Adipocyte (in vitro differentiated cells): ENCODE measurements at regions not wholly inside any gene's neighbourhood (a gene's known extent, or its start where the extent isn't known, plus 50 kb on each side); places are given as distances from the start of the nearest gene placed in this dataset.

Source experiments
- DNase-seq: peaks from one replicate; pipeline ENCODE4 v3.0.0-alpha.2; 2015; ENCODE audit warnings: low read depth
- H3K27me3 ChIP-seq: replicated peaks from 2 replicates; pipeline ENCODE4 v1.7.0; 2013; ENCODE audit warnings: mild to moderate bottlenecking, low read length, moderate library complexity; ENCODE audit not compliant: control insufficient read depth, insufficient read depth
- H3K36me3 ChIP-seq: 2 replicates; pipeline ENCODE4 v1.7.0; 2013; ENCODE audit warnings: low read length, mild to moderate bottlenecking, moderate library complexity; ENCODE audit not compliant: control insufficient read depth, insufficient read depth, severe bottlenecking
- H3K4me1 ChIP-seq: 2 replicates; pipeline ENCODE4 v1.7.0; 2013; ENCODE audit warnings: mild to moderate bottlenecking, low read length, moderate library complexity; ENCODE audit not compliant: control insufficient read depth, insufficient read depth
- H3K4me3 ChIP-seq: 2 replicates; pipeline ENCODE4 v1.7.0; 2013; ENCODE audit warnings: mild to moderate bottlenecking, low read length, moderate library complexity
- H3K9ac ChIP-seq: 2 replicates; pipeline ENCODE4 v1.7.0; 2013; ENCODE audit warnings: mild to moderate bottlenecking, low read length, moderate library complexity
- H3K9me3 ChIP-seq: 2 replicates; pipeline ENCODE4 v1.7.0; 2013; ENCODE audit warnings: mild to moderate bottlenecking, low read length, moderate library complexity; ENCODE audit not compliant: control insufficient read depth

DNA sequence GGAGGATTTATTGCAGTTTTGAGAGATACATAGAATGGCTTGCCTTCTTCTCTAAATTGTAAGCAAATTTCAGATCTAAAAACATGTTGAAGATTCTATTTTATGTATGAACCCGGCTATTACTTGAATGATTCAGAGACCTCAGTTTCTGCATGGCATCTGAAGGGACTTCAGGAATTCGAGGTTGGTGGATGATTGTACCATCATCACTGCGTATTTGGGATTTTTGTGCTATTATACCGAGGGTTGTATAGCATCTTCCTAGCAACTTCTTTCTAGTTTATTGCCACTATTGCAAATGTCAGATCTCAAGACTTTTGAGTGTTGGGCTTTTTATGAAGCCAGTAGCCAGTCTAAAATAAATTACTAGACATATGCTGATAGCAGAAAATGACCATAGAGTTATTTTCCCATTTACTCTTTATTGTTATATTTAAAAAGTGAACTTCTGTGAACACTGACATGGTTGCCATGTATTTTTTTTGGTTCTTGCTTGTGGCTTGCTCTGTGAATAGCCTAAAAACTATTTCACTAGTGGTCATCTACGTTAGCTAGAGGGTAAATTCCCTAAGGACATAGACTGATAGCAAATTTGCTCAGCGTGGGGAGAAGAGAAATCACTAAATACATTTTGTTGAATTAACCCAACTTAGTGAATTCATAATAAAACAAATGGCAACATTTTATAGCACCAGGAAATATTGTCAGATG, 70.6 kb upstream of the KLF12 start:
- Histone ChIP-seq H3K4me3 (no peak overlapping the region), H3K36me3 (no peaks in the 10 kb centered on the region), H3K9me3 (no peaks in the 10 kb centered on the region), H3K4me1 (no peaks in the 10 kb centered on the region), H3K9ac (no peak overlapping the region), H3K27me3 (no peaks in the 10 kb centered on the region)
- no peak for DNase-seq

DNA sequence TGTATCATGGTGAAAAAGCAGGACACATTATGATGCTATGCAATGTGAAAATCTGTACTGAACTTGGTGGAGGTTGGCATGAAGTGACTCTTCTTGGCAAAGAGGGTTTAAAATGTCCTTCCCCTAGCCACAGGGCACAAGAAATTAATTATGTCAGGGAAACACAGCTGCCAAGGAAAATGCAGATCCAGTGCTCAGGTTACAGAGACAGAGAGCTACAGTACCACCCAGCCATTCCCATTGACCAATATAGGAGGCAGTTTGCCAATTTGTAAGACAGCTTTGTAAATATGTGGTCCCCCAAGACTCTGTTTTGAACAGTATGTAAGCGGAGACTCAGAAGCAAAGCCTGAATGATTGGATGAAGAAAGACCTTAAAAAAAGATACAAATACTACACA, 69.4 kb upstream of the KLF12 start:
- DNase-seq = peak; percentile 88

DNA sequence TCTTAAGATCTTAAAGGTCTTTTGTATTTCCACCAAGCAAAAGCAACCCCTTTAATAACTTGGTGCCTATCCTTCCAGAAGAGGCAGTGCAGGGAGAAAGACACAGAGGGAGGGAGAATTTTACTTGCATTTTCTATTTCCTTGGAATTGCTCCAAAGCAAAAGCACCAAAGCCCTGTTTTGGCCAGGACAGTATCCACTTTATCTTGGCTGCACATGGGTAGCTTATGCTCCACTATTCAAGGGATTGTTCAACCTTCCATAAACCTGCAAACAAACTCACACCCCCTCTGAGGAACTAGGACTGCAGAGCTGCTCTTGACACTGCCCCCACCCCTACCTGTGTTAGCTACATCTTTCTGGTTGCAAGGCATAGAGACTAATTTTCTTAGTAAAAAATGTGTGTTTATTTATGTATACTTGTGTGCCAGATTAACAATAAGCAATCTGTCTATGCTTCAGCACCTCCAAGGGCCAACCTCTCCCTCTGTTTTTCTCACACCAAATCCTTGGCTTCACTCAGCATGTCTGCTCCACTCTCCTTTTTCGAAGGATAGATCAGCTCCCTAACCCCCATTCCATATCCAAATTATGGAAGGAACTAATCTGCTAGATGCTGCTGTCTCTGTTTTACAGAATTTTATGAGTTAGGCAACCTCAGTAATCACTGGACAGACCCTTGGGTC, 68.1 kb upstream of the KLF12 start:
- H3K27me3 ChIP-seq = no peaks in the 10 kb centered on the region
- DNase-seq = peak; percentile 29
- H3K9me3 ChIP-seq = no peaks in the 10 kb centered on the region

More for the DNA sequence above, 69.4 kb upstream of the KLF12 start:
- Histone ChIP-seq H3K9me3 (no peaks in the 10 kb centered on the region), H3K4me3 (no peak overlapping the region), H3K4me1 (no peaks in the 10 kb centered on the region), H3K36me3 (no peaks in the 10 kb centered on the region), H3K9ac (no peak overlapping the region), H3K27me3 (no peaks in the 10 kb centered on the region)

DNA sequence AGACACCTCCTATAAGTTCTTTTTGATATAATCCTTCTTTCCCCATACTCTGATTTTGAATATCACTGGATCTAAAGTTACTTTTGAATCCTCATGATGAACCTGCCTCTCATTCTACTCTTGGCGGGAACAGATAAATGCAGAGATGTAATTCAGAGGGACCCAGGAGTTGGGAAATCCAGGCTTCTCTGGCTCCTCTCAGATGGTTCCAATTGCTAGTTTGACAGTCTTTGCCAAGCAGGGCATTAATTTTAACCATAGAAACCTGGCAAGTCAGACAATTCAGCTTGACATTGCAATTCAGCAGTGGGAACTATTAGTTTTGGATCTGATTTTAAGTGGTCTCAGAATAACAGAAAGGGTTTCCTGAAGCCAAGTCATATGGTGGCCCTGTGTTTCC, 67.3 kb upstream of the KLF12 start:
- peak; percentile 39 for DNase-seq
- Histone ChIP-seq H3K4me3 (no peak overlapping the region), H3K36me3 (no peaks in the 10 kb centered on the region), H3K27me3 (no peaks in the 10 kb centered on the region), H3K9ac (no peak overlapping the region), H3K4me1 (no peaks in the 10 kb centered on the region), H3K9me3 (no peaks in the 10 kb centered on the region)

More for the DNA sequence above, 68.1 kb upstream of the KLF12 start:
- Histone ChIP-seq H3K4me1 (no peaks in the 10 kb centered on the region), H3K9ac (no peak overlapping the region), H3K4me3 (no peak overlapping the region), H3K36me3 (no peaks in the 10 kb centered on the region)

DNA sequence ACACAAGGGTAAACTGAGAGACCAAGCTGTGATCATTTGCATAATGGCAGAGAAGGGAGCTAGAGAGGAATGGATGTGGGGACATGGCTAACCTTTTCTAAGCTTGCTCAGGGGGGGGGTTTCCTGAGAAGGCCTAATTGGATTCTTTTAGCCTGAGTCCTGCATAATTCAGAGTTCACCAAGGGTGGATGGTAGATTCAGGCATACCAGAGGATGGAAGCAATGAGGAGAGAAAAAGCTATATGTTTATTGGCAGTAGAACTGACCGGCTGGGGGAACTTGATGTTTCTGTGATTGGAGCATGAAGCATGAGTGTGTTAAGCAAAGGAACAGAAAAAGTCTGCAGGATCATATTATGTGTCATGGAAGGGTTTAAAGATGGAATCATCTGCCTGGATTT, 65.9 kb upstream of the KLF12 start:
- no peak overlapping the region for H3K4me3 ChIP-seq
- H3K27me3 ChIP-seq = no peaks in the 10 kb centered on the region
- DNase-seq = peak; percentile 39
- no peaks in the 10 kb centered on the region for H3K36me3 ChIP-seq
- H3K4me1 ChIP-seq = no peaks in the 10 kb centered on the region
- no peaks in the 10 kb centered on the region for H3K9me3 ChIP-seq
- no peak overlapping the region for H3K9ac ChIP-seq

DNA sequence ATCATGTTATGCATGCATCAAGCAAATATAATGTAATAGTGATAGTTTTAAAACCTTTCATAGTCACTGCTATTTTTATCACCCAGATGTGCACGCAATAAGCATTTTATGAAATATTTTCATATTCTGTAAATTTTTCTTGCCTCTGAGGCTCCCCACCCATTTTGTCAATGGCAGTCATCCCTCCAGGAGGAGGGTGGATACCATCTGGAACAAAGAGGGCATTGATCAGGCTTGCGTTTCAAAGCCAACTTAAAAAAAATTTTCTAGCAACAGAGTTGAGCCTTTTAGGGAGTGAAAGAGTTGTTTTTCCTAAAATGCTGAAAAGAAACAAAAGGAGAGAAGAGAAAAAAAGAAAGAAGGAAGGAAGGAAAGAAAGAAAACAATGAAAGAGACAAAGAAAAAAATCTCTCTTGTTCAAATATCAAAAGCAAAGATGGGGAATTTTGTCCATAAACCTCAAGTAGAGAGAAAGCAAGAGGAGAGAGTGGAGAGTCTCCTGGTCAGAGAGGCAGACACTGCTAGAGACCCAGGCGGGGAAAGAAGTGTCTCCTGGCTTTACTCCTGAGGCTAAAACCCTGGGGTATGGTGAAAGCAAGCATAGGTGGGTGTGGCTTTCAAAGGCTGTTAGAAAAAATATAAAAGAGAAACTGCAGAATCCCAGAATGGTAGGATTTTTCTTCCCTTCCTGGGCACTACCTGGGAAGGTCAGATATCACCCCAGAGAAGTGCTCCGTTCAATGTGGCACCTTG, 63.6 kb upstream of the KLF12 start:
- Histone ChIP-seq H3K4me3 (no peak overlapping the region), H3K9ac (no peak overlapping the region)
- DNase-seq = no peak

DNA sequence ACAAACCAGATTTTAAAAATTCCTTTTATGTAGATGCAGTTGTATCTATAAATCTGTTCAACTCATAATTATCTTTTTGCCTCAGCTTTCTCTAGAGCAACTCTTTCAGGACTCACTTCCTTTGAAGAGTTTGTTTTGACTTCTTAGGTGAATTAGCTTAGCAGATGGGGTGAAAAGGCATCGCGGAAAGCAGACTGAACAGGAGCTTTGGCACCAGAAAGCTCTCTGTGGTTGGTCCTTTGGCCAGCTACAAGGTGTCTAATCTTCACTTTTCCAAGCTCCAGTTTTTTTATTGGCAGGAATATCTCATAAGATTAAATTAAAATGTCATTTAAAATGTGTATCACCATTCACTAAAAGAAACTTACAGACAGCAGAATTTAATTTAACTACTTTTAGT, 60.6 kb upstream of the KLF12 start:
- no peak for DNase-seq
- H3K4me1 ChIP-seq = no peaks in the 10 kb centered on the region
- no peaks in the 10 kb centered on the region for H3K27me3 ChIP-seq
- H3K9ac ChIP-seq = no peak overlapping the region
- H3K9me3 ChIP-seq = no peaks in the 10 kb centered on the region
- no peaks in the 10 kb centered on the region for H3K36me3 ChIP-seq
- no peak overlapping the region for H3K4me3 ChIP-seq

More for the DNA sequence above, 63.6 kb upstream of the KLF12 start:
- no peaks in the 10 kb centered on the region for H3K36me3 ChIP-seq
- H3K27me3 ChIP-seq = no peaks in the 10 kb centered on the region
- H3K9me3 ChIP-seq = no peaks in the 10 kb centered on the region
- H3K4me1 ChIP-seq = no peaks in the 10 kb centered on the region

DNA sequence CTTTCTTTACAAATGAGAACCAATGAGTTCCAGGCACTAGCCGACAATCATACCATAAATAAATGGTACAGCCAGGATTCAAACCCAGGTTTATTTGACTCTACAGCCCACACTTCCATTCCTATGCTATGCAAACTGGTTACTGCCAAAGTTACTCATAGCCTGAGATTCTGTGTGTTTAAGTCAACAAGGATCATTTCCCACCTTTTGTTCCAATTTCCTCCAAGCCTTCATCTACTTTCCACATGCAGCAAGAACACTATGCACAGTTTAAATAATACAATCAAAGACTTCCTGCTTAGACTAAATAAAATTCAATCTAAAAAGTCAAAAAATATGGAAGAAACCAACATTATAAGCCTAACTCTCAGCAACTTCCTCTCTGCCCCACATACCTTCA, 59.2 kb upstream of the KLF12 start:
- no peak overlapping the region for H3K4me3 ChIP-seq
- H3K9ac ChIP-seq = no peak overlapping the region
- no peaks in the 10 kb centered on the region for H3K36me3 ChIP-seq
- H3K27me3 ChIP-seq = no peaks in the 10 kb centered on the region
- DNase-seq = no peak
- no peaks in the 10 kb centered on the region for H3K9me3 ChIP-seq
- no peaks in the 10 kb centered on the region for H3K4me1 ChIP-seq

DNA sequence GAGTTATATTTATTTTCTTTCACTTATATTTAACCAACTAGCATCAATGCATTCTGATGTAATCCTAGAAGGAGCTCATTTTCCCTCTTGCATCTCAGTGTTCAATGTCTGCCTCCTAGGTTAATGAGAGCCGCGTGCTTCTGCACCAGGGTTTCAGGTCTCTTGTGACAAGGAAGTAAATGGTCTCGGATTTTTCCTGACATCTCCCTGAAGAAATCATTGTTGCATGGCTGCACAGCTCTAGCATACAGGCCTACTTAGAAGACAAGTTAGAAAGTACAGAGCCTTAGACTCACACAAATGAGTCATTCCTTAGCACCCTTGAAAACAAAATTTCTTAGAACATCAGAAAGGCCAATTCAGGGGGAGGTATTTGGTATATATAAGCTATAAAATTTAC, 57.2 kb upstream of the KLF12 start:
- Histone ChIP-seq H3K9me3 (no peaks in the 10 kb centered on the region), H3K4me3 (no peak overlapping the region), H3K9ac (no peak overlapping the region), H3K4me1 (peaks cover 4% of the 10 kb centered on the region), H3K36me3 (no peaks in the 10 kb centered on the region), H3K27me3 (no peaks in the 10 kb centered on the region)
- DNase-seq = no peak

DNA sequence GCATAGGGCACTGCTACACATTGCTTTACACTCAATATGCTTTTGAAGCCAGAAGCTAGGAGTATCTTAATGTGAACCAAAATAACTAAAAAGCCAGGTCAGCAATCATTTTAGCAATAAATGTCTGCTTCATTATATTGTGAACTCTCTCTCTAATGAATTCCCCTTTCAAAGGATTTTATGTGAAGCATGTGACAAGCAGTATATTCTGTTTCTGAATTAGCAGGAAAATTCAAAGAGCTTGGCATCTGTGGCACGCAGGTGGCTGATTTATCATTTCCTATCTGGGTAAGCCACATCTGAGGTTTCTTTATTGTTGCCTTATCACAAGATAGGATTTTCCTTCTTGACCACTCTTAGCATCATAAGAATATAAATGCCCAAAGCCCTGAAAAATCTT, 56.8 kb upstream of the KLF12 start:
- Histone ChIP-seq H3K9ac (no peak overlapping the region), H3K4me3 (no peak overlapping the region), H3K9me3 (no peaks in the 10 kb centered on the region), H3K36me3 (no peaks in the 10 kb centered on the region), H3K4me1 (peaks cover 4% of the 10 kb centered on the region), H3K27me3 (no peaks in the 10 kb centered on the region)
- no peak for DNase-seq

DNA sequence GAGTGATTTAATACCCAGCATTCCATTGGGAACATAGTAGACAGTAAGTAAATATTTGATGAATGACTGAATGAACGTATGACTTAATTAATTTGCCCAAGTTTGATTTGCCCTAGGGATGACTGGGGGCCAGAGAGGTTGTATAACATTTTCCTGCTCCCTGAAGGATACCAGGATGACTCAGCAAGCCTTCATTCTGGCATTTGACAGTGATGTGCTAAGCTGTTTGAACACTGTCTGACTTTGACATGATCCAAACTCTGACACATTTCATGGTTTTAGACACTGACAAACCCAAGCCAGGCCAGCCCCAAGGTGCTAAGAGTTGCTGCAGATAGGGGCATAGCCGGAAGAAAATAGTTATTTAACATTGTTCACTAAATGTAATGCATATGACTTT, 53.4 kb upstream of the KLF12 start:
- Histone ChIP-seq H3K9me3 (no peaks in the 10 kb centered on the region), H3K36me3 (no peaks in the 10 kb centered on the region), H3K4me1 (peaks cover 13% of the 10 kb centered on the region), H3K9ac (no peak overlapping the region), H3K4me3 (no peak overlapping the region), H3K27me3 (no peaks in the 10 kb centered on the region)
- no peak for DNase-seq
